OCI-LY3 (cell line): ENCODE measurements at regions not wholly inside any gene's neighbourhood (a gene's known extent, or its start where the extent isn't known, plus 50 kb on each side); places are given as distances from the start of the nearest gene placed in this dataset.

Experiments
- H2AFZ ChIP-seq: fragments of 200-600, 300-600 bp; shearing (Covaris generic); 2 replicates; pipeline ENCODE4 v1.6.0; 2014; ENCODE audit warnings: antibody characterized with exemption, low read depth, low read length
- H3K27ac ChIP-seq: fragments of 200-600, 300-600 bp; sonication (generic); 2 replicates; pipeline ENCODE4 v1.5.1; 2014; ENCODE audit warnings: mild to moderate bottlenecking, low read length, moderate library complexity, mixed read lengths
- H3K27me3 ChIP-seq: fragments of 200-600, 300-600 bp; sonication (generic); 2 replicates; pipeline ENCODE4 v1.6.1; 2014; ENCODE audit warnings: low read depth, low read length, mixed read lengths
- H3K36me3 ChIP-seq: fragments of 200-600, 300-600 bp; sonication (generic); replicated peaks from 2 replicates; pipeline ENCODE3; 2014; ENCODE audit warnings: low read depth, low read length, mixed read lengths
- H3K4me1 ChIP-seq: fragments of 300-600, 200-600 bp; sonication (generic); 2 replicates; pipeline ENCODE4 v1.6.1; 2014; ENCODE audit warnings: low read length, mixed read lengths
- H3K4me2 ChIP-seq: fragments of 200-600, 300-600 bp; sonication (generic); 2 replicates; pipeline ENCODE4 v1.6.1; 2014; ENCODE audit warnings: low read length, mixed read lengths
- H3K4me3 ChIP-seq: fragments of 300-600, 200-600 bp; sonication (generic); 2 replicates; pipeline ENCODE4 v1.5.1; 2014; ENCODE audit warnings: antibody characterized with exemption, mild to moderate bottlenecking, low read length, moderate library complexity
- H3K79me2 ChIP-seq: fragments of 300-600, 200-600 bp; shearing (Covaris generic); 2 replicates; pipeline ENCODE4 v1.6.1; 2014; ENCODE audit warnings: mild to moderate bottlenecking, low read length, mixed read lengths
- H3K9ac ChIP-seq: fragments of 300-600, 200-600 bp; shearing (Covaris generic); 2 replicates; pipeline ENCODE4 v1.6.0; 2014; ENCODE audit warnings: mild to moderate bottlenecking, low read length, moderate library complexity
- H3K9me3 ChIP-seq: fragments of 200-600, 300-600 bp; shearing (Covaris generic); 2 replicates; pipeline ENCODE4 v1.6.1; 2014; ENCODE audit warnings: low read length, mixed read lengths; ENCODE audit not compliant: insufficient read depth
- H4K20me1 ChIP-seq: fragments of 200-600, 300-600 bp; sonication (generic); 2 replicates; pipeline ENCODE4 v1.6.1; 2016; ENCODE audit warnings: low read length, mixed read lengths; ENCODE audit not compliant: insufficient read depth
- CTCF ChIP-seq: fragments of 200-600, 300-600 bp; sonication (generic); IDR thresholded peaks from 2 replicates; pipeline ENCODE4 v1.5.1; 2014; ENCODE audit warnings: antibody characterized with exemption, low read length, low read depth
- EZH2phosphoT487 ChIP-seq: fragments of 200-600 bp; shearing (Covaris generic); IDR thresholded peaks from 2 replicates; pipeline ENCODE4 v1.6.1; 2018; ENCODE audit warnings: antibody characterized with exemption, mixed run types, low read depth

- Histone ChIP-seq H3K4me3 (no peak overlapping the region), H3K79me2 (no peaks in the 10 kb centered on the region), H3K27me3 (peaks cover 5% of the 10 kb centered on the region), H3K4me2 (no peak overlapping the region), H2AFZ (no peak overlapping the region), H3K4me1 (no peaks in the 10 kb centered on the region), H3K36me3 (no peaks in the 10 kb centered on the region), H3K27ac (no peak overlapping the region), H4K20me1 (no peaks in the 10 kb centered on the region), H3K9ac (no peak overlapping the region), H3K9me3 (peaks cover 7% of the 10 kb centered on the region; the same call in 1 of the 2 replicates)
- TF ChIP-seq EZH2phosphoT487 (no peak), CTCF (no peak)
Observed at GRCh38 chr3:193955719-193956118, 180.2 kb upstream of the HES1 start.

GRCh38 chr3:193959861-193960260, 176.1 kb upstream of the HES1 start:
- Histone ChIP-seq H3K4me1 (peaks cover 35% of the 10 kb centered on the region), H3K27ac (no peak overlapping the region), H3K4me2 (no peak overlapping the region), H3K36me3 (no peaks in the 10 kb centered on the region), H3K27me3 (peaks cover 9% of the 10 kb centered on the region), H3K79me2 (no peaks in the 10 kb centered on the region), H3K9ac (no peak overlapping the region), H3K9me3 (peaks cover 1% of the 10 kb centered on the region; the same call in 1 of the 2 replicates), H2AFZ (no peak overlapping the region), H3K4me3 (no peak overlapping the region), H4K20me1 (no peaks in the 10 kb centered on the region)
- TF ChIP-seq CTCF (no peak), EZH2phosphoT487 (no peak)

- Histone ChIP-seq H3K79me2 (no peaks in the 10 kb centered on the region), H3K4me2 (no peak overlapping the region), H3K27ac (no peak overlapping the region), H3K27me3 (peaks cover 9% of the 10 kb centered on the region), H2AFZ (no peak overlapping the region), H3K4me1 (peaks cover 43% of the 10 kb centered on the region), H3K9me3 (no peaks in the 10 kb centered on the region), H3K9ac (no peak overlapping the region), H4K20me1 (no peaks in the 10 kb centered on the region), H3K36me3 (no peaks in the 10 kb centered on the region), H3K4me3 (no peak overlapping the region)
- TF ChIP-seq CTCF: no peak
- no peak for TF ChIP-seq EZH2phosphoT487
Observed at GRCh38 chr3:193960487-193961274, 175.3 kb upstream of the HES1 start.

GRCh38 chr3:193962986-193963685, 172.8 kb upstream of the HES1 start:
- H3K27ac ChIP-seq: peak overlapping the region; percentile 82
- H3K36me3 ChIP-seq: no peaks in the 10 kb centered on the region
- peak overlapping the region; percentile 64 for H3K4me3 ChIP-seq
- H3K4me2 ChIP-seq: peak overlapping the region; percentile 87
- TF ChIP-seq CTCF (no peak), EZH2phosphoT487 (no peak)
- H3K9me3 ChIP-seq: no peaks in the 10 kb centered on the region
- no peaks in the 10 kb centered on the region for H4K20me1 ChIP-seq
- peaks cover 55% of the 10 kb centered on the region for H3K4me1 ChIP-seq
- peaks cover 4% of the 10 kb centered on the region for H3K27me3 ChIP-seq
- no peaks in the 10 kb centered on the region for H3K79me2 ChIP-seq
- peak overlapping the region; percentile 45 for H3K9ac ChIP-seq
- H2AFZ ChIP-seq: no peak overlapping the region
